Renal pelvis (tissue), 1 donor: ENCODE measurements at regions not wholly inside any gene's neighbourhood (a gene's known extent, or its start where the extent isn't known, plus 50 kb on each side); places are given as distances from the start of the nearest gene placed in this dataset.

Source experiments
- DNase-seq: peaks from one replicate; pipeline ENCODE4 v3.0.0-alpha.2; 2013

- DNase-seq = no peak
These were observed 428.8 kb downstream of the BRINP1 start for GRCh38 chr9:118940473-118940872.

DNA sequence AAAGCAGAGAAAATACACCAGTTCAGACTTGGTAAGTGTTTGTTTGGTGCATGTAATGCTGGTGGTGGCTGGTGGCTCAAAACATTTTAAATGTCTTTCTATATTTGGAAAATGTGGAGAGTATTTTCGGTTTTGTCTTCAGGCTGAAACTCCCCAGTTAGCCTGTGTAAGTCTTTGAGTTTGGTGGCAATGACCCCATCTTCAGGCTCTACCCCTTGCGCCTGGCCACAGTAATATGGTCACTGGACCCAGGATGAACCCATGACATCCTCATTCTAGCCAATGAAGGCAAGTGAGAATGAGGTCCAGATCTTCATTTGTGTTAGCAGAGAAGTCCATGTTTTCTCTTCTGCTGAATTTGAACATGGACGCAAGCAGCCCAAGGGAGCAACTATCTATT lies 422.6 kb downstream of the BRINP1 start:
- DNase-seq = no peak

DNA sequence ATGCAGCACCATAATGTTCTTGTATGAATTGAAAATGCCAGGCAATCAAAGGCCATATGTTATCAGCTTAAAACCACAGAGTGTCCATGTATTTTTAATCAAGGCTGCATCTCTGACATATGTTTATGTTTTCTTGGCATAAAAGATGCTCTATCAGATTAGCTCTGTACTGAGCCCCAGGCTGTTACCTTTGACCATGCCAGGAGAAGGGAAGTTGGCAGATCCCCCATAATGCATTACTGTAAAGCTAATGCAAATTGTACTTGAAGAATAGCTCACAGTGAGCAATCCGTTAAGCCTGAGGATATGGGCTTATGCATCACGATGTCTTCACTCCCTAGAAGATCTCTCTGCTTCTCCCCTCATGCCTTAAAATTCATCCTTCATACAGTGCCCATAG lies 414.4 kb downstream of the BRINP1 start:
- DNase-seq = no peak

- DNase-seq = no peak
These were observed 411.6 kb downstream of the BRINP1 start for GRCh38 chr9:118957585-118957984.

DNA sequence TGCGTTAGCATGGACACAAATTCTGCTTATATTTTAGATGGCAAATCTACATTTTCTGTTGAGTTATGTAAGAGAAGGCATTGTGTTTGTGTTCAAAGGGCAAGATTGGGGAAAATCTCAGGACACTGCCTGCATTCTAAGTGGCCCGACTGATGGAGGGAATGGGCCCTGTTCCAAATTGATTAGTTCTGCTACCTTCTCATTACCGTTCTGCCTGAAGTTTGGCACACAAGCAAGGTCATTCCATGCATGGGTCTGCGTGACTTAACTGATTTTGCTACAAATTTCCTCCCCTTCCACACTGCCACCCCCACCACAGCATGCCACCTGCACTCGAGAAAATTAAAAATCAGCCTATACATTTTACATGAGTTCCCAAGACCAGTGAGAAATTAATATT lies 409.9 kb downstream of the BRINP1 start:
- DNase-seq = no peak

GRCh38 chr9:118961857-118962256 lies 407.4 kb downstream of the BRINP1 start:
- DNase-seq = no peak

DNA sequence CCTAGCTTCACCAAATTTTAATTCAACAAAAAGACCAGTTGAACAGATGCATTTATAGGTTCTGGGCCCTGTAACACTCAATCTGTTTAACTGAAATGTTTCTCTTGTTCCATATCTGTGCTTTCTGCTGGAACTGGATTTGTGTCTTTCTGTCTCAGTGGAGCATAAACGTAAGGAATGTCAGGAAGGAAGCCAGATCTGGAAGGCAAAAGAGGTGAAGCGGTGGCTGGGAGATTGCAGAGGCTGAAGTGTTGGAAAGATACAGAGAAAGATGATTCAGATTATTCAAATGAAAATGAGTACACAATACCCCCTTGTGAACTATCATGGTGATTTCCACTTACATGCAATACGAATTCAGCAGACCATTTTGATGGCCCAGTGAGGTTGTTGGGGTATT lies 406.8 kb downstream of the BRINP1 start:
- no peak for DNase-seq

DNA sequence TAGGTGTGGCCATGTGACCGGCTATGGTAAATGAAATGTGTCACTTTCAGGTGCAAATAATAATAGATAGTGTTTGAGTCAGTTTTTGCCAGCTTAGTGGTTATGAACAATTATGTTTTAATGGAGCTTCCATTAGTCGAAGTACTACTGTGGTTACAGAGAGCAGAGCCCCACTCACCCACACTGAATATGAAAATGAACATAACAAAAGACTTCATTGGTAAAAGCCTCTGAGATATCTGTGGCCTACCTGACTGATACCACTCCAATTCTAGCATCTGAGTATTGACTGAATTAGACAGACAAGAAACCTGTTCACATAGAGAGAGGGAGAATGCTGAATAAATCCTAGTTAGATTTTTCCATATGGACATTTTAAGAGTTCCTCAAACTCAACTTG lies 405.6 kb downstream of the BRINP1 start:
- no peak for DNase-seq

- DNase-seq = no peak
These were observed 401.3 kb downstream of the BRINP1 start for GRCh38 chr9:118967901-118968300.

- no peak for DNase-seq
These were observed 393.5 kb downstream of the BRINP1 start for GRCh38 chr9:118975736-118976135.

- DNase-seq = no peak
These were observed 393.1 kb downstream of the BRINP1 start for GRCh38 chr9:118976160-118976559.

- no peak for DNase-seq
These were observed 384.6 kb downstream of the BRINP1 start for GRCh38 chr9:118984607-118985006.

DNA sequence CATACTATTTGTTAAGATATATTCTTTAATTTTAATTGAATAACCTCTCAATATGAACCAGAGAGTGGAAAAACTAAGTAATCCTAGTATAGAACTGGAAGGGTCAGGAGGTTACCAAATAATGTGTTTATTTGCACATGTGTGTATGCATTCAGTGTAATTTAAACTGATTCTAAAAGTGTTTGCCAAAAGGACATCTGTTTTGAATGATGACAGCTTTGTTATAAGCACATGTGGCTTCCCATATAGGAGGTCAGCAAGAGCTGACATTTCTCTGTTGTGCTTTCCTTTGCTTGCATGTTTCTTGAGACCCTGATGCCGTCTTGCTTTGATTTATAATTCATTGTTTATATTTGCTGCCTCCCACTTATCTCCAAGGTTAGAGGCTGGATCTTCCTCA lies 383.4 kb downstream of the BRINP1 start:
- no peak for DNase-seq

- DNase-seq = no peak
These were observed 382.1 kb downstream of the BRINP1 start for GRCh38 chr9:118987167-118987566.

GRCh38 chr9:118990949-118991348 lies 378.3 kb downstream of the BRINP1 start:
- no peak for DNase-seq

GRCh38 chr9:118991366-118992285 lies 377.6 kb downstream of the BRINP1 start:
- no peak for DNase-seq

DNA sequence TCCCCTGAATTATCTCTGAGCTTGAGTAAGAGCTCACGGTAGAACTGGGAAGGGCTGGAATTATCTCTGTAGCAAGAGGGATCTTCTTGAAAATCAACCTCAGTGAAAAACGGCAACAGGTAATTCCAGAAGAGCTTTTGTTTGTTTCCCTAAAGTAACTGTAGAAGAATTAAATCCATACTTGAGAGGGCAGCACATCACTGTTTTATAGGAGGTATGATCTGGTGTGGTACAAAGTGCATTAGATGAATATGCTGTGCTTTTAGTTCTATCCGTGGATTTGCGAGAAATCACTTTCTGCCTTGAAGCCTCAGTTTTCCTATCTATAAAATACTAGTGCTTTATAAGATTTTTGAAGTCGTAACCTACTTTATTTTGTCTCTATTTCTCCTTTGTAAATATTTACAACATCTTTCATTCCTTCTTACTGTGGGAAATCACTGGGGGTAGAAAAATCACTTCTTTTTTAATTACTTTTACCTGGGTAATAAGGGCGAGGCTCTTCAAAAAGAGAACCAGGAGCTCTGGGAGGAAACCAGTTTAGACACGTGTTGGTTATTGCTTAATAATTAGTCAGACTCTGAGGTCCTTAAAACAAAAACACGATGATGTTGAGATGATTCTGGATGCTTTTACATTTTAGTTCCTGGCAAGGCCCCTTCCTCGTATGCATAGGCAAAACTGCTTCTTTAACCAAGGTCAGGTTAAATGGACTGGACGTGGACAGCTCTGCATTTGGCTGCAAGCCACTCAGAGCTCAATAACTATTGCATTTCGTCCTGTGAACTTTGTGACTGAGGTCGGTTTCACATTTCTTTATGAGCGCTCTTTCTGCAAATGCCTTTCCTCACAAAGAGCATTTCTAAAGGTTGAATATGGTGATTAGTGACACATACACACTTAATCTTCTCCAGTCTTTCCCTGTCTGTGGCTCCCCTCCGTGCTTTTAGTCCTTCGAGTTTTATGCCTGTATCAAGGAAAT lies 376.1 kb downstream of the BRINP1 start:
- no peak for DNase-seq

DNA sequence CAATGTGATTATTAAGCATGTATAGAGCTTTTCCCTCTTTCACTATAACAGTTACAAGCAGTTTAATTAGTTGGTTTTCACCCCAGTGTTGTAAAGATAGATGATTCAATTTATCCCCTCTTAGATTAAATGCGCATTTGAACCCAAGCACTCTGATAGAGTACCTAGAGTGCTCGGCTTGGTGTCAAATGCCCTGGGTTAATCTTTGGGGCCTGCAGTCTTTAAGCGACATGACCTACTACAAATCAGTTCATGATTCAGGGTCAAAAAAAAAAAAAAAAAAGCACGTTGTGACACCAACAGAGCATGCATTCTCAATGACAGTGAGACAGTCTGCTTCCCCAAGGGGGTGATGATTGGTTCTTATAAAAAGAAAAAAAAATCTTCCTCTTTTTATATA lies 375.3 kb downstream of the BRINP1 start:
- no peak for DNase-seq

DNA sequence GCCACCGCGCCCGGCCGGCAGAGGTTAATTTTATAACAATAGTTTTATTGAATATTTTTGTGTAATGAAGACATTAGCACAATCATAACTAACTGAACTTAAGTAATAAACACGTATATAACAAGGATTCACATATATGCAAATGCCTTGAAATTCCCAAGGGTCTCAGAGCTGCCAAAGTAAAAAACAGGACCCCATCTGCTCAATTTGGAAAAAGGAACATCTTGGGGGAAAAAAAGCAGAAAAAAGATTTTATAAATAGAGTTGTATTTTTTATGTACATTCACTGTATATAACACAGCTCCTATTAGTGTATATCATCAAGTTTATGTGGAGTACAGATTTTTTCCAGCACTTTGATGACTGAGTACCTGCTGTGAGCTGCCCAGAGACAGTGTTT lies 366.7 kb downstream of the BRINP1 start:
- DNase-seq = no peak

DNA sequence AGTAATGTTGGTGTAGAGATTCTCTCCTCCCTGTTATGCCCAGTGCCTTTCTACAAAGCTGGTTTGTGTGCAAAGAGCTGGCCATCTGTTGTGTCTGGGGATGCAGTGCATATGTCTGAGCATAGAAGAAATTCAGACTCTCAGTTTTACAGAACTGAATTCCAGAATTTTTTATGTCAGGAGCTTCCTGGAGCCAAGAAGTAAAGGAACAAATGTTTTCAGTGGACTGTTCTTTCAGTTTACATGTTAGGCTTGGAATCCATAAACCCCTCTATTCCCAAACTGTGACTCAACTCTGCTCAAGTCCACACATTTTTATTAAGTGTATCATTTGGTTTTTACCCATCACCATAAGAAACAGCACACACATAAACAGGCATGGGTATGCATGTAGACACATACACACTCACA lies 366.0 kb downstream of the BRINP1 start:
- DNase-seq = no peak

- no peak for DNase-seq
These were observed 365.2 kb downstream of the BRINP1 start for GRCh38 chr9:119003882-119004617.

GRCh38 chr9:119004618-119004990 lies 364.6 kb downstream of the BRINP1 start:
- peak; percentile 84 for DNase-seq
